NOMO-1 treated with dmso at 0.1 percent for 144 hours (cell line): ENCODE measurements at regions not wholly inside any gene's neighbourhood (a gene's known extent, or its start where the extent isn't known, plus 50 kb on each side); places are given as distances from the start of the nearest gene placed in this dataset.
A peak's percentile ranks its signal among the peaks of the same experiment; 100 is the strongest.

Source experiments
- DNase-seq: peaks from one replicate; lab custom pipeline; 2025; ENCODE audit not compliant: unreplicated experiment; lab: John Stamatoyannopoulos, UW

DNA sequence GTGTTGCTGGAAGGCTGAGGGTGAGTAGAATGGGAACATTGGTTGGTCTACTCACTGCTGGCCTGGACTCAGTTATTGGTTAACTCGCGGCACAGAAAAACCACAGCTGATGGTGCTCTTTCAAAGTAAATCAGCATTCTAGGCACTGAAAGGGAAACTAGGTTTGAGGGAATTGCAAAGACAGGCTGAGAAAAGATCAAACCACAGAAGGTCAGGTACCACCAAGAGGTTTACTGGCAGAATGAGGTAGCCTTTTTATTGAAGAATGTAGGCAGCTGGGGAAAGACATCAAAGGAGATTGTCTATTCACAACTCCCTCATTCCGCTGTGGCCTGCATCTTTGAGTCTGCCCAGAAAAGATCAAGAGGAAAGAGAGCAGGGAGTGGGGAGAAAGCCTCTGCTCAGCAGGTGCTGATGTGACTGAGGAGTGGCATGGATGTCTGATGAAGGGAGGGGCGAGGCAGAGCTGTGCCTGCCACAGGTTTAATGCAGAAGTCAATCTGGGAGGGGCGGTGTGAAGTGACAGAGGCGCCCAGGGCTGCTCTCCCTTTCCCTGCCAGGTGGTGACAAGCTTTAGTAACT lies 255.5 kb downstream of the MAN2A1 start:
- DNase-seq: no peak

DNA sequence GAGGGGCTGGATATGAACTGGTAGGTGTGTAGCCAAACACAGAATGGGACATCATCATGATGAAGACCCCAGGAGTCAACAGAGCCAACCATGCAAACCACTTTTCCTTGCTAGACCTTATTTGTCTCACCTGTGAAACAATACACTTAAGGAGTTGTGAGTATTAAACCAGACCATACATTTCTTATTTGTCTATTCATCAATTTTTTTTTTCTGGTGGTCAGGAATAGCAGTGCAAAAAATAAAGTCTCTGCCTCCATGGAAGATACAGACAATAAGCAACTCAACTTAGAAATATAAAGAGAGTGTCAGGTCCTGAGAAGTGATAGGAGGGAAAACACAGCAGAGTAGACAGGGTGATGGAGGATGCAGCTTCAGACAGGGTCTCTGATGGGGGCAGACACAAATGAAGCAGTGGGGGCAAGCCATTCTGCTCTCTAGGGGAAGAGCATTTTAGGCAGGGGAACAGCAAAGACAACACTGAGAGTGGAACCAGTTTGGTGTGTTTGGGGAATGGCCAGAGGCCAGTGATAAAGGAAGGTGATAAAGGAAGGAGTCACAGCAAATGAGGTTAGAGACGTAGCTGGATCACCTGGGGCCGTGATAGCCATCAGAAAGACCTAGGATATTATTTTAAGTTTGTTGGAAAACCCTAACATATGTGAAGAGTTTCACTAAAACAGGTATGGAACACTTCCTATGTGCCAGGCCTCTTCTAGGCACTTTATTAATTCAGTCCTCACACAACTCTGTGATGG lies 256.2 kb downstream of the MAN2A1 start:
- DNase-seq: no peak

DNA sequence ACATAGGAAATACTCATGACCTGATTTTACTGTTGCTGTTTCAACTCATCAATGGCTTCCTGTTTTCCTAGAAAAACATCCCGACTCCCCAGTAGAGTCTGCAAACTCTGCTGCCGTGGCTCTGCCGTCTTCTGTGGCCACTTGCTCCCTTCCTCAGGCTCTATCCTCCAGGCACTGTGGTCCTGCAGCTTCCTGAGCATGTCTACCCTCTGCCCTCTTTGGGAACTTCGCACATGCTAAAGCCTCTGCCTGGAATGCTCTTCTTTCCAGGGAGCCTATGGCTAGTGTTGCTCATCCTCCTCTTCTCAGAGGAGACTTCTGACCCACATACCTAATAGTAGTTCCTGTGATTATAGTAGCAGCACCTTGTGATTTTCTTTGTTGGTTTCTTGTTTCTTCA lies 256.9 kb downstream of the MAN2A1 start:
- DNase-seq: no peak

DNA sequence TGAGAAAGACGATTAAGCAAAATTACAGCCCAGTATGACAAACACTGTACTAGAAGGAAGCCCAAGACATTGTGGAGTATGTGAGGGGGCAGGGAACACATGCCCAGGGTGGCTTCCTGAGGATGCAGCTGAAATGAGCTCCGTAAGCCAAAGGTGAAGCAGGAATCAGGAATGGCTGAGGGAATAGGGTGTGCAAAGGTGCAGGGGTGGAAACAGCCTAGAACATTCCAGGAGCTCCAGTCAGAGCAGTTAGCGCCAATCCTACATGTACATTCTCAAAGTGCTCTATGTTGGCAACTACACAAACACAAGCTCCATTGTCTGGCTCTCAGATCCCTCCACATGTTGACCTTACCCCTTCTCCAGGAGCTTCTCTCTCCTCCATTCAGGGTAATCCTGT lies 257.9 kb downstream of the MAN2A1 start:
- no peak for DNase-seq

DNA sequence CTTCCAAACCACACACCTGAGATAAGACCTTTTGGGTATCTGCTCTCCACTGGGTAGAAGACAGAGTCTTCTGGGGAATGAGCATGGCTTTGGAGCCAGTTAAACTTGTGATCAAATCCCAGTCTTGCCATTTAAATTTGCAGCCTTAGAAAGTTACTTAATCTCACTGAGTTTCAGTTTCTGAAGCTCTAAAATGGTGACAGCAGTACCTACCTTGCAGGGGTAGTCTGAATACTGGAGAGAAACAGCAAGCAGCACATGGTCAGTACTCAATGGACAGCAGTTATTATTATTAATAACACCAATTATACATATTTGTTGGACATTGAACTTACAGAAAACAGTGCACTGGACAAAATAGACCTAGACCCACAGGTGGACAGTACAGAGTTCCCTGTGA lies 260.9 kb downstream of the MAN2A1 start:
- DNase-seq: no peak

DNA sequence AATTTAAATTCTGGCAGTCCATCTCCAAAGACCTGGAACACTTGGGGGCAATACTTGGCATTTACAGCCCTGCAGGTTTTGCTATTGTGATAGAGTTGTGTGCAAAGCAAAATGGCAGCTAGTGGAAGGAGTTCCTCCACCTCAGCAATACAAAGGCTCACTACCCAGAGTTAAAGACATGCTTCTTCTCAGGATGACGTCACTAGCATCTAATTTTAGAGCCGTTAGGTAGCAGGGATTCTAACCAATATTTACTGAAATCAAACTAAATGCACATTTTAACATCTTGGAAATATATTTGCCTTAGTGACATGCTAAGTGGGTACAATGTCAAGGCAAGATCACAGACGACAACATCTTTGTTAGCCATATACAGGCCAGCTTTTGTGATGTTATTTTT lies 261.6 kb downstream of the MAN2A1 start:
- DNase-seq: no peak

DNA sequence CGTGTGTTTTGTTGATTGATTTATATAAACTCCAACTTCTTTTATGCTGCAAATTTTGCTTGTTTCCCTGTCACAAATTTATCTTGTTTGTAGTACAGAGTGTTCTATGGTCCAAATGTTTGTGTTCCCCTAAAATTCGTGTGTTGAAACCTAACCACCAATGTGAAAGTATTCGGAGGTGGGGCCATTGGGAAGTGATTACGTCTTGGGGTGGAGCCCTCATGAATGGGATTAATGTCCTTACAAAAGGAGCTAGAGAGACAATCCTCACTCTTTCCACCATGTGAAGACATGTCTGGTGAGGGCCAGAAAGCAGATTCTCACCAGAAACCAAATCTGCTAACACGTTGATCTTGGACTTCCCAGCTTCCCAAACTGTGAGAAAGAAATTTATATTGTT lies 262.0 kb downstream of the MAN2A1 start:
- no peak for DNase-seq

DNA sequence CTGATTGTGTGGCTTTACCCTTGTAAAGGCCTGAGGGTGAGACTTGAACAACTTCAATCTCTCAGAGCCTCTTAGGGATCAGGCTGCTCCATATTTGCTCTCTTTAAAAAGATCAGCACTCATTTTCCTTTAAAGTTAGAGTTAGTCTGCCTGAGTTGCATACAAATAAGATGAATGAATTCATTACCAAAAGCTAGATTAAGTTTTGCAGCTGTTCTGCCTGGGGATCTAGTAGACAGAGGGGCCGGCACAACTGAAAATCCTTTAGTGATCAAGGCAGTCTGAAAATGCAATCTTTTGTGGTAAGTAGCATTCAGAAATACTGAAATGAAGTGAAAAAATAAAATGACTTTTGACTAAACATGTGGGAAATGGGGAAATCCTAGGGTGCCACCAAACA lies 264.0 kb downstream of the MAN2A1 start:
- DNase-seq: no peak

DNA sequence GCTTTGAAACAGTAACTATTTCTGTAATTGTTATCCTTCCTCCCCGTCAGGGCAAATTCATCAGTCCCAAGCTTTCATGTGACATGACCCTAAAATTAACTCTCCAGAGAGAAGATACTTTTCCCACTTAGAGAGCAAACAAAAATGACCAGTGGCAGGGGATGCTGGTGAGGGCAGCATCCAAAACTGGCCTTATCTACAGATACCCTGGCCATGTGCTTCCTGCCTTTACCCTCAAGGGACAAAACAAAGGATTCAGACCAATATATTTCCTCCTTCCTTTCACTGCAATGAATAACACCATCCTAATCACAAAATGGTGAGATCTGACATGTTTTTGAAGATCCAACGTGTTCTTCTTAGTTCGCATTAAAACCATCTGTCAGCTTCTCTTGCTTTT lies 267.2 kb downstream of the MAN2A1 start:
- no peak for DNase-seq

DNA sequence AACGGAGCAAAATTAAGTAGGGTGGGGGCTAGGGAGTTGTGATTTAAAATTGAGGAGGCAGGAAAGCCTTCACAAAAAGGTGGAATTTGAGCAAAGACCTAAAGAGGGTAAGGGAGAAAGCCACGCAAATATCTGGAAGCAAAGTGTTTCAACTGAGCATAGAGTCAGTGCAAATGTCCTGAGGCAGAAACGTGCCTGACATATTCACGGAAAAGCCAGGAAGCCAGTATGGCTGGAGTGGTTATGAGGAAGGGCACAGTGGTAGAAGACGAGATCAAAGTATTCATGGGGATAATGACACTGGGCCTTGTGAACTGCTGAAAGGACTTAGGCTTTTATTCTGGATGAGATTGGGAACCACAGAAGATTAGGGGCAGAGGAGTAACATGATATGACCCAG lies 268.4 kb downstream of the MAN2A1 start:
- no peak for DNase-seq

DNA sequence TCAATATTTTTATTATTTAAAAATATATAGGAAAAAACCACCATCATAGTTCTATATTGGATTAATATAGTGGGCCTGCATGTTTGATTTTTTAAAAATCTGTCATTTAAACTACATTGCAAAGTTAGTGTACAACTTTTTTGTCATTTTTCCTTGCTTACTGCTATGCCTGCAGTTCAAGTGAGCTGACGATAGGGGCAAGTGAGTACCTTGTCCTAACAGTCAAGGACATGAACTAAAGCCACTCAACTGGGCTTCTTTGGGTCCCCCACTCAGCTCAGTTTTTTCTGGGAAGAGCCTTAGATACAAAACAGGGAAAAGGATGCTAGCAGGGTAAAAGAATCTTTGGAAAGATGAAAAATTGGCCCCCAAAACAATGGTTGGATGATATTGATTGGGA lies 269.9 kb downstream of the MAN2A1 start:
- DNase-seq: no peak

DNA sequence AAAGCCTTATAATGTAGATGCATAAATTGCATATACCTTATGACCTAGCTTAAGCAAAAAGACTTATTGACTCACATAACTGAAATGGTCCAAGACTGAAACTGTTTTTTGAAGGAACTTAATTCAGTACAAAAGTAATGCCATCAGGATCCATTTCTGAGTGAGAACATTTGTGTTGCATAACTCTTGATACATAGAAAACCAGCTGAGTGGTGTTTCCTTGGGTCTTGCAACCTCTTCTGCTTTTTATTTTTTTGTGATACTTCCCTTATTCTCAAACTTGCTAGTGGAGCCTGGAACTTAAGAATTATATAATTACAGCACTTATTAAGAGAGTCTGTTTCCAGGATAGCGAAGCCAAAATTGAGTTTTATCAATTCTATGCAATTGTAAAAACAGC lies 272.0 kb downstream of the MAN2A1 start:
- peak; percentile 58 for DNase-seq

DNA sequence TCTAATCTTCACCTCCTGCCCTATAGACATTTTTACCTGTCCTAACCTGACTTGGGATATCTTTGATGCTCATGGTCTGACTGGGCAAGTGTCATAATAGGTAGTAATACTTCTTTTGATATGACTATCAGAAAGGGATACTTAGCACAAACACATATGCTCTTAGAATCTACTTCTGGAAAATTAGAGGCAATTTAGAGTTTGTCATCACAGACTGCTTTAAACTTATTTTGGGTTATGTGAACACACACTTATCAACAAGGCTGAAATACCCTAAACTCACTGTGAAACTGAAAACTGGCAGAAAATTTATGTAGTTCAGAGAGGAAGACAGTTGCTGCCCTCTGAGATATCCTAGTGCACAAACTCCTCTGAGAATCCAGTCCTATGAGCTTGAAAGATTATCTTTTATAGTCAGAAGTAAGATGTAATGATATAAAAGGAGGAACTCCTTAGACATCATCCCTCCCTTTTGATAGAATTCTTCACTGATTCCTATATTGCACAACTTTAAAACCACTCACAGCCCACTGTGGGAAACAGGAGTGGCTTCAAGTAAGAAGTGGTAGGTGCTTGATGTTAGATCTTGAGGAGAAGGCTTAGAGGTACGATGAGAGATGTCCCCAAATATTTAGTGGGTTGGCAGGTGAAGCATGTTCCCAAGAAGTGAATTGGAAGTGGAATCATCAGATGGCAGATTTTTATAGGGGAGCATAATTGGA lies 273.3 kb downstream of the MAN2A1 start:
- no peak for DNase-seq

DNA sequence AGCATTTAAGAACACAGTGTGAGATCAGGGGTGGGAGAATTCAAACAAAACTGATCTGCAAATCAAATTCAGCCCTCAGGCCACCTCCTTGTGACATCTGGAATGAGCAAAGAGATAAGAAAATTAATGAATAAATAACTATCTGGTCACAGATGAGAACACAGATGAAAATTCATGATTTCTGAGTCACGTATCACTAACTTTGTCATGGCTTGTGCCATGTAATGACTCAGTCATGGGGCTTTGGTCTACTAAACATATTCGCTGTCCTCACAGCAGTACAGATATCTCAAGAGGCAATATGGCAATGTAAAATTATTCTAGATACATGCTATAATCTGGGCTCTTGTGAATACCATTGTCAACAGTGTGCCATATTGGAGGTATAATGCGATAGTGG lies 274.4 kb downstream of the MAN2A1 start:
- DNase-seq: no peak

DNA sequence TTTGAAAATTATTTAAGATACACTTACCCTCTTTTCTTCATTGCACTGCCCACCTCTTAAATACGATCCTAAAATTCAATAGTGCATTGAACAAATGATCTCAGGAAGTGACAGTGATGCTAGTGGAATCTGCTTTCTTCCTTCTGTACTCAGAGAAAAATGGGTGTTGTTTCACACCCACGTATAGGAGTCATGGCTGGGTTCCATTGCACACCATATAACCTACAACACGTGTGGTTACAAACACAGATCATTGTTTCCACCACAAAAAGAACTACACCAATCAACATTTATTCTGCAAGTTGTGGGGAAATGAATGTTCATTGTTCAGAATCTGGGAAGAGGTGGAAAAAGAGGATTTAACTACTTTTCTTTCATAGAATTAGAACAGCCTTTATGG lies 275.9 kb downstream of the MAN2A1 start:
- DNase-seq: no peak

DNA sequence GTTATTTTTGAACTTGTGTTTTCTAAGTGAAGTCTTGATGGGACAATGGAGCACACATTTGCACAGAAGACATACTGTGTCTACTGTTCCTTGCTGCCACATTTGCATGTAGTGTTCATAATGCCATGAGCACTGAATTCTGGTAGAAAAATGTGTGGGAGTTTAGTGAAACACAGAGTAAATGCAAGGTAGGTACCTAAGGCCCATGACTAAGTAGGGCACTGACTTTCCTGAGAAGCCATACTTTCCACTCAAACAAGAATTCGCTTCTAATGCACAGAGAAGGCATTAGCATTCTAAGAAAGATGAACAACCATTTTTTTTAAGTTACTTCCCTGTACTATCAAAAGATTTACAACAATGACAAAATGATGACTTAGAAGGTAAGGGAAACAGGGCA lies 282.2 kb downstream of the MAN2A1 start:
- DNase-seq: no peak

DNA sequence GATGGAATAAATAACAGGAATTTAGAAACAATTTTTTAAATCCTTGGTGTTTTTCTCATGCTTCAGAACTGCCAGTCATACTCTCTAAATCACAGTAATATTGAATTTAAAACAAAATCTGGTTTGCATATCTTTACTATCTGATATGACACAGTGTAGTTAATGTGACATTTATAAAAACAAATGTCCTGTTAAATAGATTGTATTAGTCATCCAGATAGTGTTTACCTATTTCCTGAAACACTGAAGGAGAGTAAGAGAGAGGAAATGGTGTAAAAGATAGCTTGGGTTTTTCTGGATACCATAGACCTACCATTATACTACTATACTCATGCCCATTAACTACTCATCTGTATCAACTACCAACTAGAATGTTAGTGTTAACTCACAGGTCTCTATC lies 292.3 kb downstream of the MAN2A1 start:
- no peak for DNase-seq

DNA sequence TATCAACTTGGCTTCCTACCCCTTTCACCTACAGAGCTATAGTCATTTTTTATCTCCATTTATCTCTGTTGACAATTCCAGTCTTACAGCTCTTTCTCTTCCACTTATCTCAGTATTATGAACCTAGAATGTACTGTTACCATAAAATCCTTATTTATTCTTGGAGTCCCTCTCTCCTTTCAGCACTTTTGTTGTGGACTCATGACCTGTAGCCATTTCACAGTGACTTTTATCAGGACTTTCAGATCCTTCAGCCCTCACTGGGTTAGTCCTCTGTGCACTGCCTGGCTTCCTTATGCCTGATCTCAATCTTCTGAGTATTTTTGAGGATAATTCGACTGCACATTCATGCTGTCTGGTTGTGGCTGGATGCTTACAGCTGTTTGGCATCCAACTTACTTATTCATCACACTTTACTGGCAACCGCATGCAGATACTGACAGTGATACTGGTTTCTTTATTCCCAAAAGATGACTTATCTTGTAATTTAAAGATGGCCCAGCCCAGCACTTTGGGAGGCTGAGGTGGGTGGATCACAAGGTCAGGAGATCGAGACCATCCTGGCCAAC lies 293.3 kb downstream of the MAN2A1 start:
- DNase-seq: no peak

DNA sequence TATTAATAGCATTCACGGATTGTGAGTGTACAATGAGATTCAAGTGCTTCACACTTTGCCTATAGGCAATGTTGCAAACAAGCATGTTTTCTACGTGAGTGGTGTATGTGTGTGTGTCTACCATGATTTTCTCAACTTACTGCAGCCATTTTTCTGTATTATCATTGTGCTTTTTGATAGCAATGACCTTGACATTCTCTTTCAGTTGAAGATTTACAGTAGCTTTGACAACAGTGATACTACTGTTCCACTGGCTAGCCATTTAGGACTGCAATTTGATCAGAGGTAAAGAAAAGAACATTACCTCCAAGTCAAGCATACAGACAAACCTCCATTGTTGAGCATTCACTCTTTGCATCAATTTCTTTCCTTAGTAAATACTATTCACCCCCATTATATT lies 297.0 kb downstream of the MAN2A1 start:
- no peak for DNase-seq

DNA sequence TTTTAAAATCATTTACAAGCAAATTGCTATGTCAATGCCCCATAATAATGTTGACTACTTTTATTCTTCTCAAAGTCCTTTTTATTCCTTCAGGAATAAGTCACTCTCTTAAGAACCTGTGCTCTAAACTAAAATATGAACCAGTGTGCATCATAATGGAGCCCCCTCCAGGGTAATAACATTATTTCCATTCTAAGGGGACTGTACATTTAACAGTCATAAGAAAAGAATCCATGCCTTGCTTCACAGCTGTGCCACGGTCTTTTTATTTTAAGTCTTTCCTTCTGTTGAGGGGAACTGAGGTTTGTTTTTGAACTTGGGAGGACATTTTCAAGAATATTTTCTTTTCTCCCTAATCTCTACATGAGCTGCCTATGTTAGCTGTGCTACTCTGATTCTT lies 297.6 kb downstream of the MAN2A1 start:
- DNase-seq: no peak

DNA sequence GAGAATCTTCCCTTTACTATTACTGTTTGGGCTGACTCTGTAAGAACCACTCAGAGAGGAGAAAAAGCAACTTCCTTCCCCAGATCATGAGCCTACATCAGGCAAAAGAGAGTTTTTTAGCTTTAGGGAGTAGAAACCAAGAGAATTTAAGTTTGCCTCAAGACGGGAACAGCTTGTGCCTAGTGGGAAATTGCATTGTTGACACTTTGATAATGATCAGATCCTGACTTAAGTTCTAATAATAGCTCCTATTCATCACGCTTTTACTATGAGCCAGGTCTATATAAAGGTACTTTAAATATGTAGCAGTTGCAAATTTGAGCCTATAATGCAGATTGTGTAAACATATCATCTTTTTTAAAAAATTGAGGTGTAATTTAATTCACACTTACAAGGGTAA lies 298.2 kb downstream of the MAN2A1 start:
- DNase-seq: no peak

DNA sequence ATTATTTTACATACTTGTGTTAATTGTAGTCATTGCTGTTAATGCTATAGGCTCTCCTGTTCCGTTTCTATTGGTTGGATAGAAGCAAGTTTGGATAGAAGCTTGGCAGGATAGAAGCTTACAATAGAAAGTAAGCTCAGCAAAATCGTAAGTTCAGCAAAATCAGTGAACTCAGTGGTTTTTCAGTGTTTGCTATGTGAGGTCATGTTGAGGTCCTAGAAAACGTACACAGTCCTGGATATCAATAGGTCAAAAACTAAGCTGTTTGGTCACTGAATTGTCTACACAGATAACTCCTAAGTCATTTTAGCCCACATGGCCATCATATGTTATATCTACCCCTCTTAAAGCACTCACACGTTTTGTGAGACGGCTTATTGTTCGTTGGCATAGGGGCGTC lies 299.4 kb downstream of the MAN2A1 start:
- no peak for DNase-seq
